Fibroblast of mammary gland (primary cell): ENCODE measurements at regions not wholly inside any gene's neighbourhood (a gene's known extent, or its start where the extent isn't known, plus 50 kb on each side); places are given as distances from the start of the nearest gene placed in this dataset.

Experiments
- DNase-seq: peaks from one replicate; pipeline ENCODE4 v3.0.0-alpha.2; 2010; ENCODE audit warnings: low read depth
- H3K4me3 ChIP-seq: 2 replicates; pipeline ENCODE4 v1.5.1; 2011; ENCODE audit warnings: low read depth, mild to moderate bottlenecking, low read length, moderate library complexity; ENCODE audit not compliant: control insufficient read depth
- TF ChIP-seq, protein P1 (sequence below): conservative IDR thresholded peaks from 2 replicates; pipeline ENCODE4 v1.5.1; 2011; ENCODE audit warnings: low read depth, low read length, inconsistent platforms; ENCODE audit not compliant: control insufficient read depth, insufficient read depth

DNA sequence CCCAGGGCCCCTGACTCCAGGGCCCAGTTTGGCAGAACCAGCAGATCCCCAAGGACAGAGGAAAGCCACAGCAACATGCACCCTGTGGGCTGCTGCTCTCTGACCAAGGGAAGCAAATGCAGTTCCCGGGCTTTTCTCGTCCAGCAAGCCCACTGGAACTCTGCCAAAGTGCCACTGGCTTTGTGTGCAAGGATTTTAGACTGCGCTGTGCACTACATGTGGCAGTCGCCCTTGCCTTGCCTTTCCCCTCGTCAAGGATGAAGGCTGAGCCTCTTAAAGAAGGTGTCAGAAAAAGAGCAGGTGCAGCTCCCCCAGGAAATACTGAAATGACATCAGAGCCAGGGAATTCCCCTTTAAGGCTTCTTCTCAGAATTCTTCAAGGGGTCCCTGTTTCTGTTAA is 199.2 kb downstream of the TFCP2L1 start:
- TF ChIP-seq, protein P1, sequence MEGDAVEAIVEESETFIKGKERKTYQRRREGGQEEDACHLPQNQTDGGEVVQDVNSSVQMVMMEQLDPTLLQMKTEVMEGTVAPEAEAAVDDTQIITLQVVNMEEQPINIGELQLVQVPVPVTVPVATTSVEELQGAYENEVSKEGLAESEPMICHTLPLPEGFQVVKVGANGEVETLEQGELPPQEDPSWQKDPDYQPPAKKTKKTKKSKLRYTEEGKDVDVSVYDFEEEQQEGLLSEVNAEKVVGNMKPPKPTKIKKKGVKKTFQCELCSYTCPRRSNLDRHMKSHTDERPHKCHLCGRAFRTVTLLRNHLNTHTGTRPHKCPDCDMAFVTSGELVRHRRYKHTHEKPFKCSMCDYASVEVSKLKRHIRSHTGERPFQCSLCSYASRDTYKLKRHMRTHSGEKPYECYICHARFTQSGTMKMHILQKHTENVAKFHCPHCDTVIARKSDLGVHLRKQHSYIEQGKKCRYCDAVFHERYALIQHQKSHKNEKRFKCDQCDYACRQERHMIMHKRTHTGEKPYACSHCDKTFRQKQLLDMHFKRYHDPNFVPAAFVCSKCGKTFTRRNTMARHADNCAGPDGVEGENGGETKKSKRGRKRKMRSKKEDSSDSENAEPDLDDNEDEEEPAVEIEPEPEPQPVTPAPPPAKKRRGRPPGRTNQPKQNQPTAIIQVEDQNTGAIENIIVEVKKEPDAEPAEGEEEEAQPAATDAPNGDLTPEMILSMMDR = no peak
- H3K4me3 ChIP-seq = no peak overlapping the region
- DNase-seq = no peak

DNA sequence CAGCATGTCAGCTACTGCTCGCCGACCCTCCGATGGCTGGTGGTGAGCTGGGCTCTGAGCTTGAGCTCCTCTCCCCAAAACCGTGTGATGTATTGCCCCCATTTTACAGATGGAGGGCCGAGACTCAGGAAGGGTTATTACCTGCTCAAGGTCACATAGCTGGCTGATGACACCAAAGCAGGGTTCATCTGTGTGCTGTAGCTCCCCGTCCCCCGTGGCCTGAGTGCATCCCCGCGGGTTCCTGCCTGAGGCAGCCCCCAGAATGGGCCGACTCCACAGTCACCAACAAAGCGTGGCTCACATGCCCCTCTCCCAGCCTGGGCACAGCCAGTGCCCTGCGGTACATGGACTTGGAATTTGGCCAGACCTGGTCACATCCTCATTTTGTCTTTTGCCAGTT is 198.6 kb downstream of the TFCP2L1 start:
- TF ChIP-seq, protein P1 = no peak
- H3K4me3 ChIP-seq = no peak overlapping the region
- no peak for DNase-seq

DNA sequence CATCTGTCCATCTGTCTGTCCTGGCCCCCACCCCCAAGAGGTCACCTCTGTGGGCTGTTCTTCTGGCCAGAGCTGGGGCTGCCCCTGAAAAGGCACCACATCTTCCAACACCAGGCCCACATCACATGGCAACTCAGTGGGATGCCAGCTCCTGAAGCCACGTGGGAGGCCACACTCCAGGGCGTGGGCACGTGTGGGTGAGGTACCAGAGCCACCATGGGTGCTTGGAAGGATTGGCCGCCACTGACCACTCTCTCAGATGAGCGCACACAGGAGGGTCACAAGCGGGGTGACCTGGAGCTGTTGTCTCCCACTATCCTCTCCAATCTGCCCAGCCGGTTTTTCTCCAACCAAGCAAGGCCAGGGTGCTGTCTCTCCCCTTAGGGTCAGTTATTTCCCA is 197.9 kb downstream of the TFCP2L1 start:
- TF ChIP-seq, protein P1 = no peak
- no peak overlapping the region for H3K4me3 ChIP-seq
- DNase-seq = no peak

DNA sequence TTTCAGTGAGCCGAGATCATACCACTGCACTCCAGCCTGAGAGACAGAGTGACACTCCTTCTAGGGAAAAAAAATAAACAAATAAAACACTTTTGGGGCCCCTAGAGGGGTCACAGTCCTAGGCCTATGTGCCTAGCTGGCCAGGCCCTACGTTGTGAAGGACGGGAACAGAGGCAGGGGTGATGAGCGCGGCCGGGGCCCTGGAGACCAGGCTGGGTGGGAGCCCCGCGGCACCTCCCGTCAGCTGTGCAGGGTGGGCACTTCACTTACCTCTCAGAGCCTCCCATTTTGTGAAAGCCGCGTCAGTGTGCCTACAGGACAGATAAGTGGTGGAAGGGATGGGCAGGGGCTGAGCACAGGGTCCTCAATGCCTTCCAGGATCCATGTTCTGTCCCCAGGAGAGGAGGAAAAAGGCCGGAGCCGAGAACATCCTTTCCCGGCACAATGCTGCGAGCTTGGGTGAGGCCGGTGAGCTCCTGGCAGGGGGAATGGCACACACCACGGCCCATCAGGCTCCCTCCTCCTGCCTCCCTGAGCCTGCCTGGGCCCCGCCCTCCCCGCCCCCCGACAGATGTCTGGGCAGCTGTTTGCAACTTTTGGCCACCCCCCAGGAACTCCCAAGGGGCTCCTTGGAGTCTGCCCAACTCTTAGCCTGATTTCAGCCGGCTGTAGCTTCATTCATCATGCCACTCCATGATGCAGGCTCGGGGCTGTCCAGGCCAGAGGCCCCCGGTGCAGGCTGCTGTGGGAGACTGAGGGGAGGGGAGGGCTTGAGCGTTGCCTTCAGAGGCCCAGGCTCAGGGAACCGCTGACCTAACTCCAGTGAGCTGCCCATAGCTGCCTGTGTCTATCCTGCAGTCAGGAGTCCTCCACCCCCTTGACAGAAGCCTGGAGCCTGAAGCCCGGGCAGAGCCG is 196.5 kb downstream of the TFCP2L1 start:
- no peak overlapping the region for H3K4me3 ChIP-seq
- TF ChIP-seq, protein P1 = no peak
- DNase-seq = peak; percentile 71

DNA sequence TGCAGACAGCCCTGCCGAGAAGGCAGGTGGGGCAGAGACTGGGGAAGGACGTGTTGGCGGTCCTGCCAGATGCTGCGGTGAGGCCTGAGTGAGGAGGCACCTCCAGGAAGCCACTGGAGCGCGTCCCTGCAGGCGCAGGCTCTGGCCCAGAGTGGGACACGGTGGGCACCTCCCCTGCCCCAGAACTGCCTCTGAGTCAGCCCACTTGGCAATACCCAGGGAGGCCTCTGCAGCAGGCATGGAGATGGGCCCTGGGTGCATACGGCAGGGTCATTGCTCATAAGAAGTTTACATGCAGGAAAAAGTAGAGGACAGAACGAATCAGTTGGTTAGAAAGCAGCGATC is 195.9 kb downstream of the TFCP2L1 start:
- no peak overlapping the region for H3K4me3 ChIP-seq
- TF ChIP-seq, protein P1 = no peak
- no peak for DNase-seq

DNA sequence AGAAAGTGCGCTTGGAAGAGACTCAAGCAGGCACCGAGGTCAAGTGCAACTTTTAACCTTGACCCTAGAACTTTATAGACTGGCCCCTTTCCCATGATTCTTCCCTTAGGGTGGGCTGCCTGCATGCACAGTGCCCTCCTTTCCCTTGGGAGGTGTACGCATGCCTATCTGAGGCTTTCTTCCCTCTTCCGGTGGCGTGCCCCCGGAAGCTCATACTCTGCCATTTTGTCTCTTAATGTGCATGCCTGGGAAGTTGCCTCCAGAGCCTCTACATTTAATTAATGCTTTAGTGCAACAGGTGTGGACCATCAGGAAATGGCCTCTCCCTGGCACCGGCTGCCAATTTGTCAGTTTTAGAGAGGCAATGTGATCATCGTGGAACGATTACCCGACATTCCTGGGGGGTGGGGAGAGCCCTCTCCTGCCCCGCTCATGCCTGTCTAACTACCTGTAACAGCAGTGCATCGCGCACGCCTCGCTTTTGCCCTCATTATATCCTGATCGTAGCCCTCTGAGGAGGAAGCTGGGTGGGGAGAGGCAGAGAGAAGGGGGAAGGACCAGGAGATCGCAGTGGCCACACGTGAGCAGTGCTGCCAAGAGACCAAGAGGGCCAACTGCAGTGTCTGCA is 194.8 kb downstream of the TFCP2L1 start:
- no peak for DNase-seq
- TF ChIP-seq, protein P1 = no peak
- H3K4me3 ChIP-seq = no peak overlapping the region
